Sigmoid colon (tissue), 6 donors: ENCODE measurements at regions not wholly inside any gene's neighbourhood (a gene's known extent, or its start where the extent isn't known, plus 50 kb on each side); places are given as distances from the start of the nearest gene placed in this dataset.
"Not testable (repeated sequence)": the region's sequence is repeated elsewhere in the genome, so short reads cannot be mapped to it uniquely, and the experiment has no call there.

Experiments used
- DNase-seq: peaks from one replicate; pipeline ENCODE4 v3.0.0-alpha.2; 2019
- H3K27ac ChIP-seq, 4 donors: fragments of 200-600 bp; sonication (generic); one replicate each; pipeline ENCODE4 v1.5.1; 2016 to 2019; ENCODE audit warnings: mild to moderate bottlenecking in 1 of 4
- H3K27me3 ChIP-seq, 3 donors: fragments of 200-600 bp; sonication (generic); one replicate each; pipeline ENCODE4 v1.5.1; 2019; ENCODE audit warnings: mild to moderate bottlenecking in 1 of 3
- H3K36me3 ChIP-seq, 4 donors: fragments of 200-600 bp; sonication (generic); one replicate each; pipeline ENCODE4 v1.5.1; 2016 to 2019
- H3K4me1 ChIP-seq, 4 donors: fragments of 200-600 bp; sonication (generic); one replicate each; pipeline ENCODE4 v1.5.1; 2017 to 2019
- H3K4me3 ChIP-seq, 4 donors: fragments of 200-600 bp; sonication (generic); one replicate each; pipeline ENCODE4 v1.5.1; 2017 to 2019; ENCODE audit warnings: mild to moderate bottlenecking in 2 of 4, moderate library complexity in 1 of 4
- H3K9me3 ChIP-seq, 4 donors: fragments of 200-600 bp in 3 of 4; sonication (generic) in 3 of 4; one replicate each; pipeline versions ENCODE4 v1.5.1 to v1.6.1; 2013 to 2019
- EP300 ChIP-seq, 4 donors: sonication (generic); formaldehyde crosslinking; IDR thresholded peaks; one replicate each; pipeline ENCODE4 v1.6.1; 2017; ENCODE audit warnings: antibody characterized with exemption in 4 of 4
- POLR2A ChIP-seq, 2 donors: fragments of 450-650 bp; IDR thresholded peaks; one replicate each; pipeline ENCODE4 v1.6.1; 2016; ENCODE audit warnings: antibody characterized with exemption in 2 of 2, mild to moderate bottlenecking in 2 of 2, moderate library complexity in 2 of 2
- POLR2AphosphoS5 ChIP-seq, 4 donors: sonication (generic); formaldehyde crosslinking; IDR thresholded peaks; one replicate each; pipeline ENCODE4 v1.6.1; 2017; ENCODE audit warnings: antibody characterized with exemption in 4 of 4
- WGBS, 2 donors: extraction: QIAGEN DNeasy Blood & Tissue Kit; methylation state at CpG; one replicate each; pipeline ENCODE4 v1.1.7; 2013; 5-methylcytosine and 5-hydroxymethylcytosine counted together
- intact Hi-C: fragments of 100-400 bp; cut with DNase I; formaldehyde crosslinking; loops from one replicate; pipeline ENCODE4 v1.15.1; 2023
- TF ChIP-seq, protein P1 (sequence below), 4 experiments: fragments of 450-650 bp in 3 of 4; fragments of 200-600 bp in 1 of 4; IDR thresholded peaks; one replicate each; pipeline ENCODE4 v1.5.1; 2016 to 2019; ENCODE audit warnings: antibody characterized with exemption in 4 of 4, mild to moderate bottlenecking in 3 of 4, moderate library complexity in 2 of 4
- donor health status: healthy with polysubstance abuse.
- donor health status: healthy.

- no peaks in the 10 kb centered on the region for H3K4me1 ChIP-seq
- H3K4me3 ChIP-seq: no peak overlapping the region
- H3K9me3 ChIP-seq: no peaks in the 10 kb centered on the region
- intact Hi-C loops: no loop called here
- TF ChIP-seq EP300 (IDR thresholded peaks at IDR 0.05) (no peak), POLR2A (IDR thresholded peaks at IDR 0.05) (no peak), POLR2AphosphoS5 (IDR thresholded peaks at IDR 0.05) (no peak)
- TF ChIP-seq, protein P1, sequence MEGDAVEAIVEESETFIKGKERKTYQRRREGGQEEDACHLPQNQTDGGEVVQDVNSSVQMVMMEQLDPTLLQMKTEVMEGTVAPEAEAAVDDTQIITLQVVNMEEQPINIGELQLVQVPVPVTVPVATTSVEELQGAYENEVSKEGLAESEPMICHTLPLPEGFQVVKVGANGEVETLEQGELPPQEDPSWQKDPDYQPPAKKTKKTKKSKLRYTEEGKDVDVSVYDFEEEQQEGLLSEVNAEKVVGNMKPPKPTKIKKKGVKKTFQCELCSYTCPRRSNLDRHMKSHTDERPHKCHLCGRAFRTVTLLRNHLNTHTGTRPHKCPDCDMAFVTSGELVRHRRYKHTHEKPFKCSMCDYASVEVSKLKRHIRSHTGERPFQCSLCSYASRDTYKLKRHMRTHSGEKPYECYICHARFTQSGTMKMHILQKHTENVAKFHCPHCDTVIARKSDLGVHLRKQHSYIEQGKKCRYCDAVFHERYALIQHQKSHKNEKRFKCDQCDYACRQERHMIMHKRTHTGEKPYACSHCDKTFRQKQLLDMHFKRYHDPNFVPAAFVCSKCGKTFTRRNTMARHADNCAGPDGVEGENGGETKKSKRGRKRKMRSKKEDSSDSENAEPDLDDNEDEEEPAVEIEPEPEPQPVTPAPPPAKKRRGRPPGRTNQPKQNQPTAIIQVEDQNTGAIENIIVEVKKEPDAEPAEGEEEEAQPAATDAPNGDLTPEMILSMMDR (IDR thresholded peaks at IDR 0.05): no peak
- no peaks in the 10 kb centered on the region for H3K36me3 ChIP-seq
- DNase-seq: no peak
- no peak overlapping the region for H3K27ac ChIP-seq
- no peaks in the 10 kb centered on the region for H3K27me3 ChIP-seq
- 86 to 94% methylated on average over 3 of the region's 3 CpGs for WGBS, 2 donors
Observed at GRCh38 chr13:44651724-44652123, 75.6 kb upstream of the TSC22D1 start.

- intact Hi-C loops: no loop called here
- DNase-seq: no peak
- H3K9me3 ChIP-seq: no peaks in the 10 kb centered on the region
- 28 to 43% methylated on average over 2 of the region's 2 CpGs for WGBS, 2 donors
- H3K4me1 ChIP-seq: no peaks in the 10 kb centered on the region
- no peaks in the 10 kb centered on the region for H3K27me3 ChIP-seq
- H3K27ac ChIP-seq: no peak overlapping the region
- TF ChIP-seq, protein P1 (IDR thresholded peaks at IDR 0.05): no peak
- TF ChIP-seq EP300 (IDR thresholded peaks at IDR 0.05): no peak
- no peak for TF ChIP-seq POLR2AphosphoS5 (IDR thresholded peaks at IDR 0.05)
- TF ChIP-seq POLR2A (IDR thresholded peaks at IDR 0.05): no peak
- H3K36me3 ChIP-seq: no peaks in the 10 kb centered on the region
- no peak overlapping the region for H3K4me3 ChIP-seq
Observed at GRCh38 chr13:44651209-44651608, 75.1 kb upstream of the TSC22D1 start.

DNA sequence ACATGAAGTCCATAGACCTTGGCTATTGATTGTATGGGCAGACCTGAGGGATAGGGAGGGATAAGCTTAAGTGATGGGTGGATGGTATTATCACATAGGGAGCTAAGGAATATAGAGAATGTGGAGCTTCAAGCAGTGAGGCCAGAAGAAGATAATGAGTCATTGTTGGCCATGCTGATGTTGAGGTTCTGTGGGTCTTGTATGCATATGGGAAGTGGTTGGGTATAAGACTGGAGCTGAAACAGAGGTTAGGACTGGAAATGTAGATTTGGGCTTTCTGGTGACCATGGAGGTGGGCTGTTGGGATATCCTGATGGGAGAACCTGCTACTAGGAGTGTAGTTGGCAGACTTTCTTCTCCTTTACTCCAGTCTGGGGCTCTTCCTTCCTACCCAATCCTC lies 73.7 kb upstream of the TSC22D1 start:
- no peaks in the 10 kb centered on the region for H3K4me1 ChIP-seq
- TF ChIP-seq, protein P1 (IDR thresholded peaks at IDR 0.05): no peak
- TF ChIP-seq EP300 (IDR thresholded peaks at IDR 0.05) (no peak), POLR2A (IDR thresholded peaks at IDR 0.05) (no peak), POLR2AphosphoS5 (IDR thresholded peaks at IDR 0.05) (no peak)
- no peaks in the 10 kb centered on the region for H3K27me3 ChIP-seq
- no peak for DNase-seq
- H3K9me3 ChIP-seq: no peaks in the 10 kb centered on the region
- H3K4me3 ChIP-seq: no peak overlapping the region
- H3K36me3 ChIP-seq: no peaks in the 10 kb centered on the region
- H3K27ac ChIP-seq: no peak overlapping the region
- intact Hi-C loops: no loop called here

- no peak for TF ChIP-seq POLR2A (IDR thresholded peaks at IDR 0.05)
- no peak for TF ChIP-seq EP300 (IDR thresholded peaks at IDR 0.05)
- TF ChIP-seq POLR2AphosphoS5 (IDR thresholded peaks at IDR 0.05): no peak
- TF ChIP-seq, protein P1 (IDR thresholded peaks at IDR 0.05): no peak
- Histone ChIP-seq H3K9me3 (no peaks in the 10 kb centered on the region), H3K27me3 (no peaks in the 10 kb centered on the region), H3K27ac (no peak overlapping the region), H3K4me1 (no peaks in the 10 kb centered on the region), H3K4me3 (no peak overlapping the region), H3K36me3 (no peaks in the 10 kb centered on the region)
- WGBS, 2 donors: 81 to 87% methylated on average over 3 of the region's 3 CpGs
- DNase-seq: no peak
- intact Hi-C loops: no loop called here
Observed at GRCh38 chr13:44649104-44649428, 72.9 kb upstream of the TSC22D1 start.

- H3K36me3 ChIP-seq: no peaks in the 10 kb centered on the region
- H3K27me3 ChIP-seq: no peaks in the 10 kb centered on the region
- no peak overlapping the region for H3K4me3 ChIP-seq
- H3K4me1 ChIP-seq: no peaks in the 10 kb centered on the region
- 53 to 78% methylated on average over 2 of the region's 2 CpGs for WGBS, 2 donors
- no peak overlapping the region for H3K27ac ChIP-seq
- no peaks in the 10 kb centered on the region for H3K9me3 ChIP-seq
- no peak for DNase-seq
- intact Hi-C loops: no loop called here
- TF ChIP-seq POLR2A (IDR thresholded peaks at IDR 0.05): no peak
- TF ChIP-seq, protein P1 (IDR thresholded peaks at IDR 0.05): no peak
- no peak for TF ChIP-seq POLR2AphosphoS5 (IDR thresholded peaks at IDR 0.05)
- TF ChIP-seq EP300 (IDR thresholded peaks at IDR 0.05): no peak
Observed at GRCh38 chr13:44648392-44649103, 72.4 kb upstream of the TSC22D1 start.

DNA sequence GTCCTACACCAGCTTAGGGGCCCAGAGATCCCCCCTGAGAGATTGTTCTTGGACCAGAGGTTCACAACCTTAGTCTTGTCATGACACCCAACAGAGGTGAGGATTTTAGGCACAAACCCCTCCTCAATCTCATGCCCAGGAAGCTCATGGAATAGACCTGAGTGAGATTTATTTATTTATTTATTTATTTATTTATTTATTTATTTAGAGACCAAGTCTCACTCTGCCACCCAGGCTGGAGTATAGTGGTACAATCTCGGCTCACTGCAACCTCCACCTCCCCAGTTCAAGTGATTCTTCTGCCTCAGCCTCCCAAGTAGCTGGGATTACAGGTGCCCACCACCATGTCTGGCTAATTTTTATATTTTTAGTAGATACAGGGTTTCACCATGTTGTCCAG lies 71.4 kb upstream of the TSC22D1 start:
- H3K27me3 ChIP-seq, H3K4me3 ChIP-seq, H3K27ac ChIP-seq, H3K4me1 ChIP-seq, DNase-seq, H3K36me3 ChIP-seq, intact Hi-C loops, H3K9me3 ChIP-seq: not testable (repeated sequence)
- 98 to 100% methylated on average over 1 of the region's 1 CpG for WGBS, 2 donors
